C4-2B (cell line): ENCODE measurements at regions not wholly inside any gene's neighbourhood (a gene's known extent, or its start where the extent isn't known, plus 50 kb on each side); places are given as distances from the start of the nearest gene placed in this dataset.

ENCODE experiments used
- CTCF ChIP-seq: fragments of 450-650 bp; conservative IDR thresholded peaks from 2 replicates; pipeline ENCODE4 v1.5.1; 2017; ENCODE audit warnings: mild to moderate bottlenecking
- ZFX ChIP-seq: fragments of 450-650 bp; IDR thresholded peaks from 2 replicates; pipeline ENCODE4 v1.6.1; 2017

- no peak for TF ChIP-seq CTCF
- no peak for TF ChIP-seq ZFX
These were observed 106.8 kb upstream of the PRR23C start for GRCh38 chr3:139151530-139151929.
